CD4-positive, alpha-beta T cell treated with Interleukin-6 at 100 ng/mL for 8 hours (primary cell): ENCODE measurements at regions not wholly inside any gene's neighbourhood (a gene's known extent, or its start where the extent isn't known, plus 50 kb on each side); places are given as distances from the start of the nearest gene placed in this dataset.

ENCODE experiments used
- DNase-seq: peaks from one replicate; pipeline ENCODE4 v3.0.0-alpha.2; 2020; ENCODE audit warnings: mixed read lengths, low spot score

GRCh38 chr20:21836346-21836745 is 130.9 kb downstream of the PAX1 start:
- DNase-seq, result no peak

DNA sequence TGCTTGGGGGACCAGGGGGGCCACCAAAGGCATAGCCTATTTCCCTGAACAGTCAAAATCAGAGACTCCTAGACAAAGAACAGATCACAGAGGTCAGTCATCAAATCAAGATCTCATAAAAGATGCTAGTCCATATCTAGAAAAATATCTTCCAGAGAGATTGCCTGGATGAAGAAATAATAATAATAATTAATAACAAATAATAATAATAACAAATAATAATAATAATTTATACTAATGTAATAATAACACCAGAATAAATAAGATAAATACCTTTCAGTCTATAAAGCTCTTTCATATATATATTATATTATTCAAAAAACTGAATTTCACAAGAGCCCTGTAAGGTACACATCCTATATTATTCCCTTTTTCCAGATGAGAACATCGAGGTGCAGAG is 129.6 kb downstream of the PAX1 start:
- no peak for DNase-seq

- DNase-seq, result no peak
Measured at GRCh38 chr20:21832442-21833385, 127.2 kb downstream of the PAX1 start.

- DNase-seq, result no peak
Measured at GRCh38 chr20:21826976-21827375, 121.5 kb downstream of the PAX1 start.

DNA sequence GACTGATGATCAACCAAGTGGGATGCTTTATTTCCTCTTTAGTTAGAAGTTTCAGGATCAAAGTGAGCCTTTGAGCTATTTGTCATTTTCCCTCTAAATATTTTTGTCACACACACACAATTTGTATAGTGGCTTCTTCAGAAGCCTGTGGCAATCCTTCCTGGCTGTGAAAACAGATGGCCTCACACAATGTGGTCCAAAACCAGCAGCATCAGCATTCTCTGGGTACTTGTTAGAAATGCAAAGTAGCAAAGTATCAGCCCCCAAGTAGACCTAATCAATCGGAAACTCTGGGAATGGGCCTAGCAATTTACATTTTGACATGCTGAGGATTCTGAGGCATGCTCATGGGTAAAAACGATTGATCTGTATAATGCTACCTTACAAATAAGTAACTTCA is 115.9 kb downstream of the PAX1 start:
- DNase-seq, result no peak

DNA sequence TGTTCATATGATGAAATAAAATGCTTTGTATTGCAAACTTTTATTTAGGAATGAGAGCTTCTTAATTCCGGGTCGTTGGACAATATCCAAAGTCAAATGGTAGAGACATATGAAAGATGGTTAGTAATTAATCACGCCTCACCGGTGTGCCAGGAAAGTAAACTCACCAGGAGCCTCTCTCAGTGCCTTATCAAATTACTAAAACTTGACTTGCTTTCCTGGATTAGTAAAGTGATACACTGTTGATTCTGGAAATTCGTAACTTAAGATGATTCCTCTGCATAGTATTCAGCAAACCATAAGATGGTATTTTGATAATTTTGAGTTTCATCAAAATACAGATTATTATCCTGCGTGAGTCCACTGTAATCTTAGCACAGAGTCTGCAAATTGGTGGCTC is 115.2 kb downstream of the PAX1 start:
- no peak for DNase-seq

DNA sequence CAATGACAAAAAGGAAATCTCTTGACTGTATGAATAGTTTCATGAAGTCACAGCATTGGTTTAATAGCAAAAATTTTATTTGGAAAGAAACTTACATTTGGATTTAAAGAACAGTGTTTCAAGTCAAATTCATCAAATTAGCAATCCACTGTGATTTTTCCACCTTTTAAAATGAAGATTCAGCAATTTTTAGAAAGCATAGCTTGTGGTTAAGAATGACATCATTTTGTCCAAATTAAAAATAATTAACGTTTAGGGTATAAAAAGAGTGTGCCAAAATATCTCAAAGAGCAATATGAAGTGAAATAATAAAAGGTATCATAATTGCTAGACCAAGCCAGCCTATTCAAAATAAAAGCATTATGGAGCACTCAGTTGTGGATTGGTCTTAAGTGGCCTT is 114.6 kb downstream of the PAX1 start:
- no peak for DNase-seq

GRCh38 chr20:21812379-21812778 is 106.9 kb downstream of the PAX1 start:
- DNase-seq, result no peak

DNA sequence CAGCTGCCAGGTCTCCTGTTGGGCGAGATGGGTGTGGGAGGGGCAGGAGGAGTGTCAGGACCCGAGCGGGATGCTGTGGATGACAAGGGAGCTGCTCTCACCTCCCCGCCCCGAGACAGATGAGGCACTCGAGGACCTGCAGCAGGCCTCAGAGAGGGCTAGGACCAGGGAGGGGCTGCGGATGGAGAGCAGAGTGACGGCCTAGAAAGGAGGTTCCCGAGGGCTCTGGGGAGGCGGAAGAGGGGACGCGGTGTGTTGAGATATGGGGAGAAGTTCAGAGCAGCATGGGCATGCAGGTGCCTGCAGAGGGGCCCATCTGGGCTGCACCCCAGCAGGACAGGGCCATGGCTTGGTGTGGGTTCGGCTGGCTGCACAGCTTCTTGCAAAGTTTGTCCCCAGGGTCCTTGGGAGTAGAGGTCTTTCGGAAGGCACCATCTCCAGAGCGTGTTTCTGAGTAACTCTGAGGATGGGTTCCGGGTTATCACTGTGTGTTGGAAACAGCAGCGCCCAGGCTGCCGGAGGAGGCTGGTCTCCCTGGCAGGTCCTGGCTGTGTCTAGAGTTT is 104.6 kb downstream of the PAX1 start:
- DNase-seq, result no peak

DNA sequence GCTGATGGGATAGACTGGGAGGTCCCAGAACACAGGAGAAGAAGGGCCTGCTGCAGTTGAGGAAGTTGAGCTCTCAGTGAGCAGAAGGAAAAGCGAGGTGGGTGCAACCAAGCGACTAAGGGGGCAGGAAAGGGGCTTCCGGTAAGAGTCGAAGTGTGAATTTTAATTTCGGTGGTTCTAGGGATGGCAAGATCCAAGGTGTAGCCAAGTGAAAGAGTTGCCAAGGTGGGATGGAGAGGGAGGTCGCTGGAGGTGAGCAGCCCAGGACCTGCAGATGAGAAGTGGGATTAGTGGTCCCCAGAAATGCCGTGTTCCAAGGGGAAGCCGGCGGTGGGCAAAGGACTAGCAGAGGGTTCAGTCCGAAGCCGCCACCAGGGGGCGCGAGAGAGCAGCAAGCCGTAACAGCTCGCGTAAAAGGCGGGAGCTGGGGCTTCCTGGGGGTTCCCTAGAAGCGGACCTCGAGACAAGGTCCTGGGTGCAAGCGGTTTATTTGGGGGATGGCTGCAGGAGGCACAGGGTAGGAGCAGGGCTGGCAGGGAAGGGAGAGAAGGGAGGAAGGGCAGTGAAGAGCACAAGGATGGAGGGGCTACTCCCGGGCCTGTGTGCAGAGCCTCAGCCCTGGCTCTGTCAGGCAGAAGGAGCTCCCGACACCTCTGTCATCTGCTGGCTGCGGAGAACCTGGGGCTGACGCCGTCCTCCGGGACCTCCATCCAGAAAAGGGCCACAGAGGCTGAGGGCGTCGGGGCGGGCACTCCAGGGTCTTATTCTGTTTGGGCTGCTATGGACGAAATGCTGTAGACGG is 103.6 kb downstream of the PAX1 start:
- DNase-seq, result no peak

DNA sequence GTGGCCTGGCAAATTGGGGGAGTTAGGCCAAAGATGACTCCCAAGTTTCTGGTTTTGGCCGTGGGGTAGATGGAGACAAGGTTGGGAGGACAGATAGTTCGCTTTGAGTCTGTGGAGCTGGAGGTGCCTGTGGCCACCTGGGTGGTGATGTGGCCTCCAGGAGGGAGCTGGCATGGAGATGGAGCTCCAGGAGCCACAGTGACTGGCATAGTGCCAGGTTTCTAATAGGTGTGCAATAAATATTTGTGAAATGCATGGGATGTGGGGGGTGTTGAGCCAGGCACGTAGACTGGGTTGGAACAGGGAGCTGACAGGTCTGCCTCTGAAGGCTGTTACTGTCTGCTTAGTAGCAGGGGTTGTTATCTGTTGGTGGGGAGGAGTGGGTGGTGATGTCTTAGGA is 102.7 kb downstream of the PAX1 start:
- no peak for DNase-seq

DNA sequence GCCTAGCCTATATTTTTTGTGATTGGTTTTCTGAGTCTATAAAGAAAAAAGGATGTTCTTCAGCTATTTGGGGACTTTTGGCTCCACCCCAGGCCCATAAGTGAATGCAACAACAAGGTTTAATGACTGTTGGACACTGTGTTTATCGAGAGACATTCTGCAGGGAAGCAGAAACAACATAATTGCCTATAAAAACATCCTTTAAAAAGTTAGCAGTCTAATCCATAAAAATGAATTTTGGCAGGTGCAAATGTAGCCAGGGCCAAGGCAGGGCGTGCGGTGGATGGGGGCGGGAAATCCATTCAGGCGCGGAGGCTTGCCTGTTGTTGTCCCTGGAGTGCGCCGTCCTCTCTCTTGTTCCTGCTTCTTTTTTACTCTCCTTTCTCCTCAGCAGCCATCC is 99.3 kb downstream of the PAX1 start:
- no peak for DNase-seq

DNA sequence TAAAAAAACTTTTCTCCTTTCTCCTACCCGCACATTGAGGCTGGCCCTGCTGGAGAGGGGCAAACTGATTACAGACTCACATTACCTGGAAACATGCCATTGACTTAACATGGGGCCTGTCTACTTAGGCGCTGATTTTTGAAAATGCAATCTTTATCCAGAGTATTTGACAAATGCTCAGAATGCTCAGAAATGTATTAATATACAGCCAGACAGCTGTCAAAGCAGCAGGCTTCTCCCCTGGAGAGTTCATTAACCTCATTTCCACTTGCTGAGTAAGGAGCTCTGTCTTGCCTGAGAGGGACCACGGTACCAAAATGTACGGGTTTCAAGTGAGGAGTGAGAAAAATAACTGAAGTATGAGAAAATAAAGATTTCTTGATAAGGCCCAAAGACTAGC is 95.7 kb downstream of the PAX1 start:
- DNase-seq, result no peak

DNA sequence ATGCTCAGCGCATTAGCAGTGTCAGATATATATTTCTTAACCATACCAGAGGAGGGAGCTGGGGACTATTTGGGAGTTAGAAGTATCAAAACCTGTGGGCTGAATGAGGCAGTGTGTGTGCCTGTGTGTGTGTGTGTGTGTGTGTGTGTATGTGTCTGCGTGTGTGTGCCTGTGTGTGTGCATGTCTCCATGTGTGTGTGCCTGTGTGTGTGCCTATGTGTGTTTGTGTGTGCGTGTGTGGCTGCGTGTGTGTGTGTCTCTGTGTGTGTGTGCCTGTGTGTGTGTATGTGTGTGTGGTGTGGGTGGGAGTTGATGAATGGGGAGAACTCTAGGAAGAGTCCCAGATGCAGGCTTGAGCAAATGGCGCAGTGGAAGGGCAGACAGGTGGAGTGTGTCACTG is 92.9 kb downstream of the PAX1 start:
- DNase-seq, result no peak

- DNase-seq, result no peak
Measured at GRCh38 chr20:21796059-21796458, 90.6 kb downstream of the PAX1 start.

DNA sequence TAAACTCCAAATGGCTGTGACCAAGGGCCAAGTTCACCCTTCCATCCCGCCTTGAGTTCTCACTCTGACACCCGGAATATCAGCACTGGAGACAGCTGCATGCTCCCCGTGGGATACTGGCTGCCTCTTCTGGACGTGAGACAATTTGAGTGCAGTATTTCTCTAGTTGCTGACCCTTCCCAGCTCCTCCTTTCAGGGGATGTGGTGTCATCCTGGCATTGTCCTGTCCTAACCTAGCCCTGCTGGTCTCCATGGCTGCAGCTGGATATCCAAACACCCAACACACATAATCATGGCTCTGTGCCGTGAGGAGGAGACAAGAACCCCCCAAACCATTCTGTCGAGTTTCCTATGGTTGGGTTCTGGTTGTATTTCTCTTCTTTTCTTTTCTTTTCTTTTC is 82.6 kb downstream of the PAX1 start:
- DNase-seq, result no peak

DNA sequence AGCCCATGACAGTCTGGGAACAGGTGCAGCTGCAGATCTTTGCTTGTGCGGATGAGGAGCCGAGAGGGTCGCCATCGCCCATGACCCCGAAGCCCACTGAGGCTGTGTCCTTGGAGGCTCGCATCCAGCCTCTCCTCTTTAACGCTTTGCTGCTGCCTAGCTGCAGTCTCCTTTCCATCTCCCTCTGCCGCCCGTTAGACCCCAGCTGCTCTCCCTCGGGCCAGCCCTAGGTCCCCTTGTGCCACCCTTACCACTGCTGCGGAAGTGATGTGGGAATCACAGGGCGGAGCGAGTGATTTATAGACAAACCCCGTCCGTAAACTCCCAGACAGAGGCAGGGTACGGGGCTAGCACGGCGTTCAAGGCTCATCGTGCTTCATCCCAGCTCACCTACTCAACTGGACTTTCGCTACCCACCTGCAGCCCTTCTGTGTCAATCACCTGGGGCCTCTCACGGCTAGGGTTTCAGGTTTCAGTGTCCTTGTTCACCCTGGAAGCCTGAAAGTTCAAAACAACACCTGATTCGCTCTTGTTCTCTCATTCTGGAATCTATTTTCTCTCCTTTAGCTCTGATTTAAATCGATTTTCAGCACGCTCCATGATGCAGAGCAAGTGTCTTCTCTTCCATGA is 76.1 kb downstream of the PAX1 start:
- no peak for DNase-seq

- no peak for DNase-seq
Measured at GRCh38 chr20:21780528-21780927, 75.1 kb downstream of the PAX1 start.
